Psoas muscle (tissue), 7 donors: ENCODE measurements at regions not wholly inside any gene's neighbourhood (a gene's known extent, or its start where the extent isn't known, plus 50 kb on each side); places are given as distances from the start of the nearest gene placed in this dataset.

Experiments
- ATAC-seq, 4 donors: fragments of 200-7000 bp; cut with Tn5 transposase; one replicate each; pipeline ENCODE4 v1.9.1; 2020; ENCODE audit warnings: moderate library complexity in 3 of 4, mild to moderate bottlenecking in 2 of 4
- DNase-seq, 2 donors: peaks; one replicate each; pipeline ENCODE4 v3.0.0-alpha.2; 2020
- H3K27ac ChIP-seq: fragments of 200-600 bp; one replicate; pipeline ENCODE4 v1.8.0; 2022
- H3K27me3 ChIP-seq, 3 donors: fragments of 200-600 bp in 1 of 3; one replicate each; pipeline versions ENCODE4 v1.6.1 to v1.8.0; 2013 to 2022; ENCODE audit warnings: low read length in 2 of 3, mild to moderate bottlenecking in 2 of 3, moderate library complexity in 1 of 3; ENCODE audit not compliant: insufficient read depth in 3 of 3
- H3K36me3 ChIP-seq, 2 donors: fragments of 200-600 bp in 1 of 2; one replicate each; pipeline versions ENCODE4 v1.6.1 to v1.8.0; 2013 to 2022; ENCODE audit warnings: low read depth in 1 of 2, mild to moderate bottlenecking in 1 of 2, moderate library complexity in 1 of 2; ENCODE audit not compliant: insufficient read depth in 1 of 2
- H3K4me1 ChIP-seq: fragments of 200-600 bp; one replicate; pipeline ENCODE4 v1.8.0; 2022
- H3K4me3 ChIP-seq: fragments of 200-600 bp; one replicate; pipeline ENCODE4 v1.8.0; 2022; ENCODE audit warnings: mild to moderate bottlenecking
- H3K9me3 ChIP-seq: fragments of 200-600 bp; one replicate; pipeline ENCODE4 v1.8.0; 2022
- CTCF ChIP-seq: fragments of 200-600 bp; IDR thresholded peaks from one replicate; pipeline ENCODE4 v1.8.0; 2022; ENCODE audit warnings: antibody characterized with exemption
- WGBS, 3 donors: extraction: QIAGEN DNeasy Blood & Tissue Kit; methylation state at CpG; one replicate each; pipeline versions ENCODE4 v1.1.6 to v1.1.7; 2013; 5-methylcytosine and 5-hydroxymethylcytosine counted together
- intact Hi-C, 2 donors: fragments of 100-400 bp; cut with DNase I; formaldehyde crosslinking; loops; one replicate each; pipeline versions ENCODE4 v1.11.0 to v1.14.2; 2022
- donor health status: healthy with polysubstance abuse.
- donor health status: DM: no; HTN: no; CAD: no; lungs with moderate emphysema.
- donor health status: Bipolar disorder and iron deficiency.
- donor health status: healthy.
- donor health status: DM: yes; HTN: yes; CAD: no.
- donor health status: DM: no; HTN: no; CAD: no.
- donor health status: DM: yes; HTN: yes; CAD: no.

GRCh38 chr17:14760719-14761411 is 460.0 kb downstream of the HS3ST3B1 start:
- Histone ChIP-seq H3K4me1 (no peaks in the 10 kb centered on the region), H3K4me3 (no peak overlapping the region), H3K27ac (no peak overlapping the region), H3K9me3 (no peaks in the 10 kb centered on the region), H3K27me3 (no peaks in the 10 kb centered on the region), H3K36me3 (no peaks in the 10 kb centered on the region)
- TF ChIP-seq CTCF, result no peak
- ATAC-seq, result no peak
- 61 to 70% (median 68%) methylated on average over 5 of the region's 5 CpGs for WGBS, 3 donors
- no peak for DNase-seq
- intact Hi-C loops, result no loop called here

GRCh38 chr17:14760212-14760611 is 459.3 kb downstream of the HS3ST3B1 start:
- no peak overlapping the region for H3K27ac ChIP-seq
- intact Hi-C loops, result no loop called here
- WGBS, 3 donors, result 26 to 41% (median 29%) methylated on average over 4 of the region's 4 CpGs

GRCh38 chr17:14759325-14759724 is 458.4 kb downstream of the HS3ST3B1 start:
- TF ChIP-seq CTCF, result no peak
- Histone ChIP-seq H3K36me3 (no peaks in the 10 kb centered on the region), H3K4me1 (no peaks in the 10 kb centered on the region), H3K27me3 (no peaks in the 10 kb centered on the region), H3K27ac (no peak overlapping the region), H3K9me3 (no peaks in the 10 kb centered on the region), H3K4me3 (no peak overlapping the region)
- DNase-seq (no peak), ATAC-seq (no peak)
- intact Hi-C loops, result no loop called here

More at GRCh38 chr17:14760212-14760611, 459.3 kb downstream of the HS3ST3B1 start:
- Histone ChIP-seq H3K27me3 (no peaks in the 10 kb centered on the region), H3K4me1 (no peaks in the 10 kb centered on the region), H3K9me3 (no peaks in the 10 kb centered on the region), H3K36me3 (no peaks in the 10 kb centered on the region), H3K4me3 (no peak overlapping the region)
- no peak for DNase-seq
- TF ChIP-seq CTCF, result no peak
- ATAC-seq, result no peak

GRCh38 chr17:14756479-14756878 is 455.6 kb downstream of the HS3ST3B1 start:
- no peak for ATAC-seq
- Histone ChIP-seq H3K4me1 (no peaks in the 10 kb centered on the region), H3K36me3 (no peaks in the 10 kb centered on the region), H3K27me3 (no peaks in the 10 kb centered on the region), H3K27ac (no peak overlapping the region), H3K9me3 (no peaks in the 10 kb centered on the region), H3K4me3 (no peak overlapping the region)
- intact Hi-C loops, result no loop called here
- no peak for TF ChIP-seq CTCF
- 57 to 62% (median 60%) methylated on average over 3 of the region's 3 CpGs for WGBS, 3 donors
- no peak for DNase-seq

- Histone ChIP-seq H3K4me3 (no peak overlapping the region), H3K27ac (no peak overlapping the region), H3K27me3 (no peaks in the 10 kb centered on the region), H3K4me1 (no peaks in the 10 kb centered on the region), H3K9me3 (no peaks in the 10 kb centered on the region), H3K36me3 (no peaks in the 10 kb centered on the region)
- no peak for TF ChIP-seq CTCF
- WGBS, 3 donors, result 7 to 24% (median 21%) methylated on average over 1 of the region's 1 CpG
- intact Hi-C loops, result no loop called here
- no peak for DNase-seq
- ATAC-seq, result no peak
Observed at GRCh38 chr17:14755002-14755401, 454.1 kb downstream of the HS3ST3B1 start.
